ENCODE measurements at regions not wholly inside any gene's neighbourhood (a gene's known extent, or its start where the extent isn't known, plus 50 kb on each side); places are given as distances from the start of the nearest gene placed in this dataset.

GRCh38 chr14:53651096-53651740, 305.4 kb downstream of the BMP4 start:
- TF ChIP-seq CTCF (IDR thresholded peaks at IDR 0.05), result no peak

GRCh38 chr14:53646925-53647324, 309.7 kb downstream of the BMP4 start:
- Histone ChIP-seq H3K9me3 (no peaks in the 10 kb centered on the region), H3K36me3 (ENCODE audit: low read depth) (no peaks in the 10 kb centered on the region), H3K4me3 (no peak overlapping the region), H3K4me1 (ENCODE audit: low read depth) (no peaks in the 10 kb centered on the region)
- intact Hi-C loops (cut with DNase I, micrococcal nuclease), result no loop called here
- no peak for TF ChIP-seq CTCF (IDR thresholded peaks at IDR 0.05)
- DNase-seq, result no peak
- no peak for ATAC-seq

More at GRCh38 chr14:53651096-53651740, 305.4 kb downstream of the BMP4 start:
- no peak for ATAC-seq
- H3K36me3 ChIP-seq (ENCODE audit: low read depth), result no peaks in the 10 kb centered on the region
- no peaks in the 10 kb centered on the region for H3K4me1 ChIP-seq (ENCODE audit: low read depth)
- H3K4me3 ChIP-seq, result no peak overlapping the region
- intact Hi-C loops (cut with DNase I, micrococcal nuclease), result no loop called here
- no peaks in the 10 kb centered on the region for H3K9me3 ChIP-seq
- no peak for DNase-seq

- intact Hi-C loops (cut with DNase I, micrococcal nuclease), result no loop called here
- Histone ChIP-seq H3K4me3 (no peak overlapping the region), H3K9me3 (no peaks in the 10 kb centered on the region), H3K4me1 (ENCODE audit: low read depth) (no peaks in the 10 kb centered on the region), H3K36me3 (ENCODE audit: low read depth) (no peaks in the 10 kb centered on the region)
- ATAC-seq (no peak), DNase-seq (no peak)
- no peak for TF ChIP-seq CTCF (IDR thresholded peaks at IDR 0.05)
These were observed 315.9 kb downstream of the BMP4 start for GRCh38 chr14:53640695-53641094.

GRCh38 chr14:53638966-53639365, 317.7 kb downstream of the BMP4 start:
- Histone ChIP-seq H3K9me3 (no peaks in the 10 kb centered on the region), H3K4me1 (ENCODE audit: low read depth) (no peaks in the 10 kb centered on the region), H3K36me3 (ENCODE audit: low read depth) (no peaks in the 10 kb centered on the region), H3K4me3 (no peak overlapping the region)
- TF ChIP-seq CTCF (IDR thresholded peaks at IDR 0.05), result no peak
- DNase-seq (no peak), ATAC-seq (no peak)
- intact Hi-C loops (cut with DNase I, micrococcal nuclease), result no loop called here

- Histone ChIP-seq H3K36me3 (ENCODE audit: low read depth) (no peaks in the 10 kb centered on the region), H3K4me1 (ENCODE audit: low read depth) (no peaks in the 10 kb centered on the region), H3K9me3 (no peaks in the 10 kb centered on the region), H3K4me3 (no peak overlapping the region)
- intact Hi-C loops (cut with DNase I, micrococcal nuclease), result no loop called here
- no peak for ATAC-seq
- TF ChIP-seq CTCF (IDR thresholded peaks at IDR 0.05), result no peak
- no peak for DNase-seq
These were observed 321.8 kb downstream of the BMP4 start for GRCh38 chr14:53634793-53635192.

- intact Hi-C loops (cut with DNase I, micrococcal nuclease), result no loop called here
These were observed 326.3 kb downstream of the BMP4 start for GRCh38 chr14:53630336-53630735.

More at GRCh38 chr14:53630336-53630735, 326.3 kb downstream of the BMP4 start:
- Histone ChIP-seq H3K4me3 (no peak overlapping the region), H3K36me3 (ENCODE audit: low read depth) (no peaks in the 10 kb centered on the region), H3K4me1 (ENCODE audit: low read depth) (no peaks in the 10 kb centered on the region), H3K9me3 (no peaks in the 10 kb centered on the region)
- DNase-seq (no peak), ATAC-seq (no peak)
- TF ChIP-seq CTCF (IDR thresholded peaks at IDR 0.05), result no peak

All from mucosa of descending colon (tissue), 3 donors.